ENCODE measurements at regions not wholly inside any gene's neighbourhood (a gene's known extent, or its start where the extent isn't known, plus 50 kb on each side); places are given as distances from the start of the nearest gene placed in this dataset.
"Not testable (repeated sequence)": the region's sequence is repeated elsewhere in the genome, so short reads cannot be mapped to it uniquely, and the experiment has no call there.

GRCh38 chr22:11561744-11562143 lies 3966.2 kb upstream of the OR11H1 start:
- not testable (repeated sequence) for H3K4me3 ChIP-seq; H3K36me3 ChIP-seq; DNase-seq (ENCODE audit: low spot score in 2 of 2); H3K27ac ChIP-seq; H3K27me3 ChIP-seq; H3K4me1 ChIP-seq
- H3K9me3 ChIP-seq, result peaks cover 12% of the 10 kb centered on the region
- whole genome bisulfite sequencing, result 76% methylated on average over 17 of the region's 17 CpGs

GRCh38 chr22:11568837-11569563 lies 3959.0 kb upstream of the OR11H1 start:
- H3K36me3 ChIP-seq; H3K4me3 ChIP-seq; H3K4me1 ChIP-seq; DNase-seq (ENCODE audit: low spot score in 2 of 2); H3K27me3 ChIP-seq; H3K27ac ChIP-seq: not testable (repeated sequence)
- 76% methylated on average over 10 of the region's 11 CpGs for WGBS
- H3K9me3 ChIP-seq, result peaks cover 31% of the 10 kb centered on the region

- not testable (repeated sequence) for H3K27me3 ChIP-seq, H3K4me1 ChIP-seq, H3K27ac ChIP-seq, H3K4me3 ChIP-seq, H3K36me3 ChIP-seq
- DNase-seq (ENCODE audit: low spot score in 2 of 2), result peak in 1 of 2 donors; percentile 84
- WGBS, result 58% methylated on average over 5 of the region's 5 CpGs
- peaks cover 33% of the 10 kb centered on the region for H3K9me3 ChIP-seq
Measured at GRCh38 chr22:11569564-11569940, 3958.4 kb upstream of the OR11H1 start.

- not testable (repeated sequence) for H3K4me1 ChIP-seq; H3K27me3 ChIP-seq; H3K4me3 ChIP-seq; H3K36me3 ChIP-seq; DNase-seq (ENCODE audit: low spot score in 2 of 2); H3K27ac ChIP-seq
- 73% methylated on average over 6 of the region's 6 CpGs for WGBS
- H3K9me3 ChIP-seq, result peaks cover 46% of the 10 kb centered on the region
Measured at GRCh38 chr22:11573154-11573553, 3954.8 kb upstream of the OR11H1 start.

GRCh38 chr22:11574231-11574630 lies 3953.8 kb upstream of the OR11H1 start:
- 82% methylated on average over 14 of the region's 14 CpGs for WGBS
- peak in 1 of 2 donors; percentile 83 for DNase-seq (ENCODE audit: low spot score in 2 of 2)
- not testable (repeated sequence) for H3K4me3 ChIP-seq, H3K27me3 ChIP-seq, H3K36me3 ChIP-seq, H3K27ac ChIP-seq, H3K4me1 ChIP-seq
- peaks cover 50% of the 10 kb centered on the region for H3K9me3 ChIP-seq

GRCh38 chr22:11574659-11575058 lies 3953.3 kb upstream of the OR11H1 start:
- H3K4me1 ChIP-seq; H3K27me3 ChIP-seq; H3K4me3 ChIP-seq; H3K36me3 ChIP-seq; H3K27ac ChIP-seq; DNase-seq (ENCODE audit: low spot score in 2 of 2): not testable (repeated sequence)
- WGBS, result 48% methylated on average over 4 of the region's 4 CpGs
- peaks cover 47% of the 10 kb centered on the region for H3K9me3 ChIP-seq

- not testable (repeated sequence) for H3K36me3 ChIP-seq, H3K4me1 ChIP-seq
- WGBS, result 71% methylated on average over 9 of the region's 9 CpGs
Measured at GRCh38 chr22:11576740-11577139, 3951.3 kb upstream of the OR11H1 start.

GRCh38 chr22:11578115-11578514 lies 3949.9 kb upstream of the OR11H1 start:
- H3K27me3 ChIP-seq; H3K4me1 ChIP-seq; DNase-seq (ENCODE audit: low spot score in 2 of 2); H3K4me3 ChIP-seq; H3K36me3 ChIP-seq; H3K27ac ChIP-seq: not testable (repeated sequence)
- 63% methylated on average over 8 of the region's 8 CpGs for WGBS
- H3K9me3 ChIP-seq, result peaks cover 52% of the 10 kb centered on the region

More at GRCh38 chr22:11576740-11577139, 3951.3 kb upstream of the OR11H1 start:
- H3K9me3 ChIP-seq, result peaks cover 54% of the 10 kb centered on the region
- DNase-seq (ENCODE audit: low spot score in 2 of 2); H3K27ac ChIP-seq; H3K4me3 ChIP-seq; H3K27me3 ChIP-seq: not testable (repeated sequence)

GRCh38 chr22:11578551-11578950 lies 3949.4 kb upstream of the OR11H1 start:
- not testable (repeated sequence) for DNase-seq (ENCODE audit: low spot score in 2 of 2); H3K4me3 ChIP-seq; H3K36me3 ChIP-seq; H3K27me3 ChIP-seq; H3K27ac ChIP-seq; H3K4me1 ChIP-seq
- peaks cover 53% of the 10 kb centered on the region for H3K9me3 ChIP-seq
- WGBS, result 42% methylated on average over 3 of the region's 3 CpGs

- not testable (repeated sequence) for H3K4me3 ChIP-seq; H3K36me3 ChIP-seq; DNase-seq (ENCODE audit: low spot score in 2 of 2); H3K4me1 ChIP-seq; H3K27me3 ChIP-seq; H3K27ac ChIP-seq
- 48% methylated on average over 4 of the region's 4 CpGs for WGBS
- peaks cover 43% of the 10 kb centered on the region for H3K9me3 ChIP-seq
Measured at GRCh38 chr22:11582048-11582447, 3945.9 kb upstream of the OR11H1 start.

GRCh38 chr22:11584231-11584630 lies 3943.8 kb upstream of the OR11H1 start:
- not testable (repeated sequence) for H3K27ac ChIP-seq, H3K4me1 ChIP-seq, H3K4me3 ChIP-seq, H3K36me3 ChIP-seq, H3K27me3 ChIP-seq
- peaks cover 35% of the 10 kb centered on the region for H3K9me3 ChIP-seq
- peak in 1 of 2 donors; percentile 49 for DNase-seq (ENCODE audit: low spot score in 2 of 2)
- 37% methylated on average over 4 of the region's 4 CpGs for WGBS

GRCh38 chr22:11594552-11594951 lies 3933.4 kb upstream of the OR11H1 start:
- 63% methylated on average over 4 of the region's 4 CpGs for WGBS
- H3K27me3 ChIP-seq; H3K4me3 ChIP-seq; H3K4me1 ChIP-seq; DNase-seq (ENCODE audit: low spot score in 2 of 2); H3K27ac ChIP-seq; H3K36me3 ChIP-seq: not testable (repeated sequence)
- peaks cover 41% of the 10 kb centered on the region for H3K9me3 ChIP-seq

- not testable (repeated sequence) for DNase-seq (ENCODE audit: low spot score in 2 of 2); H3K4me1 ChIP-seq; H3K36me3 ChIP-seq; H3K4me3 ChIP-seq; H3K27me3 ChIP-seq; H3K27ac ChIP-seq
- 86% methylated on average over 33 of the region's 33 CpGs for WGBS
- peaks cover 57% of the 10 kb centered on the region for H3K9me3 ChIP-seq
Measured at GRCh38 chr22:11597666-11598358, 3930.2 kb upstream of the OR11H1 start.

Data from suprapubic skin (tissue), 4 donors.